Peyer's patch (tissue), 4 donors: ENCODE measurements at regions not wholly inside any gene's neighbourhood (a gene's known extent, or its start where the extent isn't known, plus 50 kb on each side); places are given as distances from the start of the nearest gene placed in this dataset.
"Not testable (repeated sequence)": the region's sequence is repeated elsewhere in the genome, so short reads cannot be mapped to it uniquely, and the experiment has no call there.

Experiments used
- DNase-seq, 3 donors: peaks; one replicate each; pipeline ENCODE4 v3.0.0-alpha.2; 2017 to 2019
- H3K27ac ChIP-seq, 4 donors: fragments of 200-600 bp; sonication (generic); one replicate each; pipeline ENCODE4 v1.5.1; 2016 to 2019
- H3K27me3 ChIP-seq, 2 donors: fragments of 200-600 bp; sonication (generic); one replicate each; pipeline ENCODE4 v1.5.1; 2019
- H3K36me3 ChIP-seq, 3 donors: fragments of 200-600 bp; sonication (generic); one replicate each; pipeline ENCODE4 v1.5.1; 2016 to 2019
- H3K4me1 ChIP-seq, 4 donors: fragments of 200-600 bp; sonication (generic); one replicate each; pipeline ENCODE4 v1.5.1; 2016 to 2019
- H3K4me3 ChIP-seq, 4 donors: fragments of 200-600 bp; sonication (generic); 1 replicate in 3 of 4; 2 replicates in 1 of 4; pipeline ENCODE4 v1.5.1; 2016 to 2019; ENCODE audit warnings: mild to moderate bottlenecking in 1 of 4
- H3K9me3 ChIP-seq, 4 donors: fragments of 200-600 bp; sonication (generic); one replicate each; pipeline ENCODE4 v1.5.1; 2016 to 2019; ENCODE audit warnings: mild to moderate bottlenecking in 1 of 4
- CTCF ChIP-seq, 6 experiments: fragments of 450-650 bp in 4 of 6; fragments of 200-600 bp in 2 of 6; sonication (generic) in 1 of 6; IDR thresholded peaks; one replicate each; pipeline ENCODE4 v1.5.1; 2017 to 2019; ENCODE audit warnings: antibody characterized with exemption in 6 of 6, mild to moderate bottlenecking in 3 of 6, moderate library complexity in 1 of 6
- POLR2A ChIP-seq, 2 donors: fragments of 450-650 bp; IDR thresholded peaks; one replicate each; pipeline ENCODE4 v1.5.1; 2017; ENCODE audit warnings: antibody characterized with exemption in 2 of 2, mild to moderate bottlenecking in 2 of 2, moderate library complexity in 2 of 2

GRCh38 chr6:4725136-4725760 is 51.0 kb upstream of the CDYL start:
- H3K27ac ChIP-seq, H3K4me3 ChIP-seq, H3K36me3 ChIP-seq, H3K27me3 ChIP-seq, DNase-seq, H3K9me3 ChIP-seq: not testable (repeated sequence)
- peaks cover 0 to 13% (median 2%) of the 10 kb centered on the region in 4 donors for H3K4me1 ChIP-seq

GRCh38 chr6:4724727-4725126 is 51.5 kb upstream of the CDYL start:
- H3K27ac ChIP-seq, H3K9me3 ChIP-seq, H3K27me3 ChIP-seq, H3K4me3 ChIP-seq, H3K36me3 ChIP-seq, DNase-seq: not testable (repeated sequence)
- H3K4me1 ChIP-seq, result peaks cover 0 to 13% (median 2%) of the 10 kb centered on the region in 4 donors

GRCh38 chr6:4723383-4723782 is 52.8 kb upstream of the CDYL start:
- TF ChIP-seq CTCF (IDR thresholded peaks at IDR 0.05) (no peak), POLR2A (IDR thresholded peaks at IDR 0.05) (no peak)

GRCh38 chr6:4721368-4721767 is 54.8 kb upstream of the CDYL start:
- H3K36me3 ChIP-seq, H3K4me3 ChIP-seq, H3K27me3 ChIP-seq, H3K4me1 ChIP-seq, DNase-seq, H3K27ac ChIP-seq, H3K9me3 ChIP-seq: not testable (repeated sequence)

More at GRCh38 chr6:4723383-4723782, 52.8 kb upstream of the CDYL start:
- no peaks in the 10 kb centered on the region for H3K36me3 ChIP-seq
- H3K4me3 ChIP-seq, result no peak overlapping the region
- H3K4me1 ChIP-seq, result peaks cover 0 to 13% (median 2%) of the 10 kb centered on the region in 4 donors
- H3K27me3 ChIP-seq, result no peaks in the 10 kb centered on the region
- no peaks in the 10 kb centered on the region for H3K9me3 ChIP-seq
- DNase-seq, result no peak
- H3K27ac ChIP-seq, result no peak overlapping the region

GRCh38 chr6:4719491-4719890 is 56.7 kb upstream of the CDYL start:
- Histone ChIP-seq H3K36me3 (no peaks in the 10 kb centered on the region), H3K27me3 (no peaks in the 10 kb centered on the region), H3K27ac (no peak overlapping the region), H3K9me3 (no peaks in the 10 kb centered on the region), H3K4me3 (no peak overlapping the region), H3K4me1 (no peaks in the 10 kb centered on the region)
- DNase-seq, result no peak
- no peak for TF ChIP-seq POLR2A (IDR thresholded peaks at IDR 0.05)
- TF ChIP-seq CTCF (IDR thresholded peaks at IDR 0.05), result no peak

- Histone ChIP-seq H3K36me3 (no peaks in the 10 kb centered on the region), H3K27ac (no peak overlapping the region), H3K27me3 (no peaks in the 10 kb centered on the region), H3K4me1 (no peaks in the 10 kb centered on the region), H3K4me3 (no peak overlapping the region), H3K9me3 (no peaks in the 10 kb centered on the region)
- DNase-seq, result no peak
- no peak for TF ChIP-seq POLR2A (IDR thresholded peaks at IDR 0.05)
- no peak for TF ChIP-seq CTCF (IDR thresholded peaks at IDR 0.05)
These were observed 58.3 kb upstream of the CDYL start for GRCh38 chr6:4717856-4718255.

GRCh38 chr6:4717124-4717523 is 59.1 kb upstream of the CDYL start:
- H3K27me3 ChIP-seq, result no peaks in the 10 kb centered on the region
- H3K36me3 ChIP-seq, result no peaks in the 10 kb centered on the region
- TF ChIP-seq CTCF (IDR thresholded peaks at IDR 0.05) (no peak), POLR2A (IDR thresholded peaks at IDR 0.05) (no peak)
- no peak overlapping the region for H3K4me3 ChIP-seq
- no peak for DNase-seq
- no peak overlapping the region for H3K27ac ChIP-seq
- H3K9me3 ChIP-seq, result no peaks in the 10 kb centered on the region
- no peaks in the 10 kb centered on the region for H3K4me1 ChIP-seq
